ENCODE measurements at regions not wholly inside any gene's neighbourhood (a gene's known extent, or its start where the extent isn't known, plus 50 kb on each side); places are given as distances from the start of the nearest gene placed in this dataset.

- no peak for DNase-seq
Measured at GRCh38 chr15:36208868-36209582, 370.4 kb upstream of the CDIN1 start.

GRCh38 chr15:36210426-36210825, 369.0 kb upstream of the CDIN1 start:
- DNase-seq, result no peak

GRCh38 chr15:36218322-36218721, 361.1 kb upstream of the CDIN1 start:
- no peak for DNase-seq

- DNase-seq, result no peak
Measured at GRCh38 chr15:36218991-36219390, 360.4 kb upstream of the CDIN1 start.

- DNase-seq, result no peak
Measured at GRCh38 chr15:36221992-36222391, 357.4 kb upstream of the CDIN1 start.

- no peak for DNase-seq
Measured at GRCh38 chr15:36230776-36231175, 348.6 kb upstream of the CDIN1 start.

GRCh38 chr15:36232491-36232890, 346.9 kb upstream of the CDIN1 start:
- no peak for DNase-seq

- DNase-seq, result no peak
Measured at GRCh38 chr15:36234743-36235142, 344.7 kb upstream of the CDIN1 start.

GRCh38 chr15:36235173-36235572, 344.3 kb upstream of the CDIN1 start:
- no peak for DNase-seq

- no peak for DNase-seq
Measured at GRCh38 chr15:36239509-36239908, 339.9 kb upstream of the CDIN1 start.

- no peak for DNase-seq
Measured at GRCh38 chr15:36251450-36251849, 328.0 kb upstream of the CDIN1 start.

GRCh38 chr15:36252146-36252711, 327.2 kb upstream of the CDIN1 start:
- no peak for DNase-seq

- DNase-seq, result no peak
Measured at GRCh38 chr15:36254426-36254825, 325.0 kb upstream of the CDIN1 start.

- DNase-seq, result no peak
Measured at GRCh38 chr15:36256404-36256807, 323.0 kb upstream of the CDIN1 start.

- DNase-seq, result no peak
Measured at GRCh38 chr15:36263666-36264065, 315.8 kb upstream of the CDIN1 start.

- no peak for DNase-seq
Measured at GRCh38 chr15:36265422-36265821, 314.0 kb upstream of the CDIN1 start.

- DNase-seq, result no peak
Measured at GRCh38 chr15:36271048-36271447, 308.4 kb upstream of the CDIN1 start.

- no peak for DNase-seq
Measured at GRCh38 chr15:36275656-36276055, 303.8 kb upstream of the CDIN1 start.

GRCh38 chr15:36278219-36278618, 301.2 kb upstream of the CDIN1 start:
- DNase-seq, result no peak

- DNase-seq, result no peak
Measured at GRCh38 chr15:36282821-36283220, 296.6 kb upstream of the CDIN1 start.

- DNase-seq, result no peak
Measured at GRCh38 chr15:36284911-36285310, 294.5 kb upstream of the CDIN1 start.

- DNase-seq, result no peak
Measured at GRCh38 chr15:36291501-36291900, 287.9 kb upstream of the CDIN1 start.

GRCh38 chr15:36294359-36294758, 285.1 kb upstream of the CDIN1 start:
- no peak for DNase-seq

- no peak for DNase-seq
Measured at GRCh38 chr15:36301947-36302346, 277.5 kb upstream of the CDIN1 start.

- DNase-seq, result no peak
Measured at GRCh38 chr15:36313021-36313420, 266.4 kb upstream of the CDIN1 start.
